ENCODE measurements at regions not wholly inside any gene's neighbourhood (a gene's known extent, or its start where the extent isn't known, plus 50 kb on each side); places are given as distances from the start of the nearest gene placed in this dataset.

DNA sequence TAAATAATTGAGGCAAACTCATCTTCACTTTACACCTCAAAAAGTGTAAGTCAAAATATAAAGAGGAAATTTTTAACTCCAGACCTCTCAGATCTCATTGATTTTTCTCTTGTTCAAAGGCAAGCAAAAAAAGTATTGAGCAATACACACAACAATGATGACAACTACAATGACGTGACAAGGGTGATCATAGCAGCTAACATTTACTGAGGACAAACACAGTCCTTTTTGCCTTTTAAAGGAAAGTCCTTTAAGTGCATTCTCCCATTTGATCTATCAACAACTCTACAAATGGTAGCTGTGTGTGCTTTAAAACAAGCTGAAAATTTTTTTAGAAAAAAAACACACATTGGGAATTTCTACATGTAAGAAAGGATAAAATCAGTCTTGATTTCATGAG lies 123.5 kb upstream of the CTAGE1 start:
- in situ Hi-C loops (cut with MboI; ENCODE audit: low sequenced_read_pairs): no loop called here

GRCh38 chr18:22542406-22542835 lies 124.7 kb upstream of the CTAGE1 start:
- in situ Hi-C loops (cut with MboI; ENCODE audit: low sequenced_read_pairs): no loop called here

DNA sequence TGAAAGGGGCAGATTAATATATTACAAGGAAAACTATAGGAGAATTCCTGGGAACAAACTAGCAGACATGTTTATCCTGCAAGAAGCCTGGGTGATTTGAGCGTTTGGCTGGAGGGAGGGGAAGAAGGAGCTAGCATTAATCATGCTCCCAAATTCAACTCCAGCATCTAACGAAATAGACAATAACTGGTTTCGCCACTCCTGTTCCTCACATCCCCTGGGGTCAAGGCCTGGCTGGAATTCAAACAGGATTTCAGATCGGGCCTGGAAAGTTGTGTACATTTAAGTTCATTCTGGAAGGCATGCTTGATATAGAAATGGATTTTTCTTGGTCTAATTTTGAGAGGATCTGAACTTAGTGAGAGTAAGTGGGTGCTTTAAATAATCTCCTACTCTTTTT lies 126.1 kb upstream of the CTAGE1 start:
- in situ Hi-C loops (cut with MboI; ENCODE audit: low sequenced_read_pairs): no loop called here

DNA sequence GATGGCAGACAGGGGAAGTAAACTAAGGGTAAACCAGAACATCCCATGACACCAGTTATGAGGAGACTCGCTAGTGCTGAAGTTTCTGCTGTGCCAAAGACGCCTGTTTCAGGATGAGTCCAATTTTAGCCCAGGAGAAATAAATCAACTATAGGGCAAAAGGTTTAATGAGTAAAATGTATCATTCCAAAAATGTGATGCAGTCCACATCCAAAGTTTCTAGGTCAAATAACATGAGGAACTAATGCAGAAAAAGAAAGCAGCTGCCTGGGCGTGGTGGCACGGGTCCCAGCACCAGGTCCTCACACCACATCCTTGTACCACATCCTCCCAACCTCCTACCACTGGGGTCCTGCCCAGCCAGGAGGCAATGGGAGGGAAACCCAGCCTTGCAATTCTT lies 126.9 kb upstream of the CTAGE1 start:
- in situ Hi-C loops (cut with MboI; ENCODE audit: low sequenced_read_pairs): no loop called here

GRCh38 chr18:22545066-22545760 lies 127.5 kb upstream of the CTAGE1 start:
- in situ Hi-C loops (cut with MboI; ENCODE audit: low sequenced_read_pairs): no loop called here

GRCh38 chr18:22546905-22547570 lies 129.3 kb upstream of the CTAGE1 start:
- in situ Hi-C loops (cut with MboI; ENCODE audit: low sequenced_read_pairs): no loop called here

DNA sequence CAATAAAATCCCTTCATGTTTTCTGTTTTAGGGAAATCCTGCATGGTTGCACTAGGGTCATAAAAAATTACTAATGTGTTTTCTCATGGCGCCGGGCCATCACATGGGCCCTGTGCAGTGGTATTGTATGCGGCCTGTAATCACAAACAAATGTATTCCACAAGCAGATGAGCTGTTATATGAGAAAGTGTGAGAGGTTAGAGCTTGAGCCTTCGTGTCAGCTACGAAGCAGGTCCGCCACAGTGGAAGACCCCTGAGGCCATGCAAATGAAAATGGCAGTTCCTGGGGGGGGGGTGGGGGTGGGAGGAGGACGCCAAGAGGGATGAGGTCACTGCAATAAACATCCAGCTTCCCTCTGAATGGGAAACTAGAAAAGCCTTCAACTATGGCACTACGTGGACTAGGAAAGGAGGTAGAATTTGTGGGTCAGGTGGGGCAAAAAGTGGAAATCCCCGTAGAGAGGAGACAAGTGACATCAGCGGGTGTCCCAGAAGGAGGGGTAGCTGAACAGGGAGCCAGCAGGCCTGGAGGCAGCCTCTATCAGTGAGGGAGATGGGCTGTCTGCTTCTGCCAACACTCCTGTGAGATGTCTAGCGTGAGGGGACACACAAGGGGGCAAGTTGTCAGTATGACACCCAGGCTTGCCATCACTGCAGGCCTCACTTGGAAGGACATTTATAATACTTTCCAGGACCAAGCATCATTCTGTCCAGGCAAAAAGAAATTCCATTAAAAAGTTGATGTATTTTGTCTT lies 130.3 kb upstream of the CTAGE1 start:
- in situ Hi-C loops (cut with MboI; ENCODE audit: low sequenced_read_pairs): no loop called here

- in situ Hi-C loops (cut with MboI; ENCODE audit: low sequenced_read_pairs): no loop called here
Measured at GRCh38 chr18:22549260-22549937, 131.7 kb upstream of the CTAGE1 start.

DNA sequence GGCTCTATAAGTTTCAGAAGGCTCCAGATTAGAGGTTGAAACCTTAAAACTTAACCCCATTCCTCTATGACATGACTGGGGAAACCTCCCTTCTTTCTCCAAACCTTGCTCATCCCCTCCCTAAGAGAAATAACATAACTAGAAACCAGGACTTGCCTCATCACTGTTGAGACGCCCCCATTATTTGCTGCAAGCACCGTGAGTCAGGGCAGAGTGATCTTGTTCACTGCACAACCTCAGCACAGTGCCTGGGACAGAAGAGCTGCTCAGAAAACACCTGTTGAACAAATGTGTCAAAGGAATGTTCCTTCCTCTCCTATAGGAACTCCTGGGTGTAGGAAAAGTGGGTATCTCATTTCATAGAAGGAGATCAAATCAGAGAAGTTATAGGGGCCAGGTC lies 132.7 kb upstream of the CTAGE1 start:
- in situ Hi-C loops (cut with MboI; ENCODE audit: low sequenced_read_pairs): loop anchor here (25.0 kb wide), 2 partner anchors 363 to 563 kb away; no protein-coding TSS in a partner anchor

GRCh38 chr18:22550861-22551260 lies 133.1 kb upstream of the CTAGE1 start:
- in situ Hi-C loops (cut with MboI; ENCODE audit: low sequenced_read_pairs): loop anchor here (25.0 kb wide), 2 partner anchors 364 to 564 kb away; no protein-coding TSS in a partner anchor

GRCh38 chr18:22551536-22552151 lies 133.9 kb upstream of the CTAGE1 start:
- in situ Hi-C loops (cut with MboI; ENCODE audit: low sequenced_read_pairs): loop anchor here (25.0 kb wide), 2 partner anchors 364 to 564 kb away; no protein-coding TSS in a partner anchor

DNA sequence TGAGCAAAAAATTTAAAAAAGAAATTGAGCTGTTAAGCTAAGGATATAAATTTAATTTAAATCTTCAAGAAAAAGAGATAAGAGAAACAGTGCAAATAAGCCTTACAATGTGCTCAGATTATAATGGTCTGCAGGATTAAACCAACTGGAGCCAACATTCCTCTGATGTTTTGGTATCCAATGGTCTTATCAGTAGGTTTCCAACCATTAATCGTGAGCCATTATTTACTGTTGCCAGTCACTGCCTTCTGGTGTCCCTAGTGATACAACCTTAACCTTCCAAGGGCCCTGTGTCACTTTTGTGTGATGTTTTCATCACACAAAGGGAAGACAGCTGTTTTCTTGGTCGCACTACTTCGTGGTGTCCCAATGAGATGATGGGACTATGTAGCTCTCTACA lies 134.5 kb upstream of the CTAGE1 start:
- in situ Hi-C loops (cut with MboI; ENCODE audit: low sequenced_read_pairs): loop anchor here (25.0 kb wide), 2 partner anchors 365 to 565 kb away; no protein-coding TSS in a partner anchor

DNA sequence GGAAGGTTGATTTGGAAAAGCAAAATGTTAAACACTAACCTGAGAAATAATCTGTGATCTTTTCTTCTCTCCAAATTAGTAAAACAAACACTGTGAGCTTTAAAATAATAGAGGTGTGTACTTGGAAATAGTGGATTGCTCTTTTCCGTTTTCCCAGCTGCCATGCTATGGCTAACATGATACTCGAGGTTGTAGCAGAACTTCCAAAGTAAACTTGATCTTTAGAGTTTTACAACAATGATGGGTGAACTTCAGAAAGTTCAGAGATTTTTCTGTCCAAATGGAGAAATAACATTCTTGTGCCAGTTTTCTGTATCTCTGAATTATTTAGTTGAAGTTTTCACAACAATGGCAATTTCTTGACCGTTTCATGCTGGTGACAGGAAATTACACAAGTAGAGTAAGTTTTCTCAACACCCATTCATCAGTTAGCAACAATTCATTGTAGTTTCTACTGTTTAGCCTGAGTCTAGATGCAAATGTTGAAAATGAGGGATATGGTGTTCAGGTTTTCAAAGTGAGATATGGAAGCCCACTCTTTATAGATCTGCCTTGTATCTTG lies 135.3 kb upstream of the CTAGE1 start:
- in situ Hi-C loops (cut with MboI; ENCODE audit: low sequenced_read_pairs): loop anchor here (25.0 kb wide), 2 partner anchors 366 to 566 kb away; no protein-coding TSS in a partner anchor

- in situ Hi-C loops (cut with MboI; ENCODE audit: low sequenced_read_pairs): loop anchor here (25.0 kb wide), 2 partner anchors 369 to 569 kb away; no protein-coding TSS in a partner anchor
Measured at GRCh38 chr18:22556222-22557167, 138.8 kb upstream of the CTAGE1 start.

GRCh38 chr18:22557168-22557941 lies 139.6 kb upstream of the CTAGE1 start:
- in situ Hi-C loops (cut with MboI; ENCODE audit: low sequenced_read_pairs): loop anchor here (25.0 kb wide), 2 partner anchors 370 to 570 kb away; no protein-coding TSS in a partner anchor

- in situ Hi-C loops (cut with MboI; ENCODE audit: low sequenced_read_pairs): loop anchor here (25.0 kb wide), 2 partner anchors 372 to 572 kb away; no protein-coding TSS in a partner anchor
Measured at GRCh38 chr18:22558945-22559385, 141.2 kb upstream of the CTAGE1 start.

GRCh38 chr18:22559414-22560274 lies 141.9 kb upstream of the CTAGE1 start:
- in situ Hi-C loops (cut with MboI; ENCODE audit: low sequenced_read_pairs): loop anchor here (25.0 kb wide), 2 partner anchors 372 to 572 kb away; no protein-coding TSS in a partner anchor
